ENCODE measurements at regions not wholly inside any gene's neighbourhood (a gene's known extent, or its start where the extent isn't known, plus 50 kb on each side); places are given as distances from the start of the nearest gene placed in this dataset.

GRCh38 chr2:167398873-167399272 is 510.6 kb downstream of the XIRP2 start:
- DNase-seq (ENCODE audit: insufficient read length, low spot score): no peak

GRCh38 chr2:167388901-167389300 is 500.6 kb downstream of the XIRP2 start:
- DNase-seq (ENCODE audit: insufficient read length, low spot score) (no peak), FAIRE-seq (no peak)

More at GRCh38 chr2:167398873-167399272, 510.6 kb downstream of the XIRP2 start:
- FAIRE-seq: no peak

- no peak for FAIRE-seq
- no peak for DNase-seq (ENCODE audit: insufficient read length, low spot score)
Measured at GRCh38 chr2:167388497-167388896, 500.2 kb downstream of the XIRP2 start.

GRCh38 chr2:167386694-167387093 is 498.4 kb downstream of the XIRP2 start:
- FAIRE-seq: no peak
- DNase-seq (ENCODE audit: insufficient read length, low spot score): no peak

- no peak for DNase-seq (ENCODE audit: insufficient read length, low spot score)
Measured at GRCh38 chr2:167383610-167384194, 495.4 kb downstream of the XIRP2 start.

GRCh38 chr2:167381349-167381748 is 493.1 kb downstream of the XIRP2 start:
- DNase-seq (ENCODE audit: insufficient read length, low spot score): no peak
- FAIRE-seq: no peak

More at GRCh38 chr2:167383610-167384194, 495.4 kb downstream of the XIRP2 start:
- no peak for FAIRE-seq

- FAIRE-seq (no peak), DNase-seq (ENCODE audit: insufficient read length, low spot score) (no peak)
Measured at GRCh38 chr2:167380555-167380954, 492.3 kb downstream of the XIRP2 start.

GRCh38 chr2:167380094-167380493 is 491.8 kb downstream of the XIRP2 start:
- FAIRE-seq: no peak
- DNase-seq (ENCODE audit: insufficient read length, low spot score): no peak

GRCh38 chr2:167369083-167369482 is 480.8 kb downstream of the XIRP2 start:
- DNase-seq (ENCODE audit: insufficient read length, low spot score): no peak
- no peak for FAIRE-seq

GRCh38 chr2:167368371-167368770 is 480.1 kb downstream of the XIRP2 start:
- FAIRE-seq (no peak), DNase-seq (ENCODE audit: insufficient read length, low spot score) (no peak)

GRCh38 chr2:167365216-167365615 is 476.9 kb downstream of the XIRP2 start:
- FAIRE-seq (no peak), DNase-seq (ENCODE audit: insufficient read length, low spot score) (no peak)

- DNase-seq (ENCODE audit: insufficient read length, low spot score) (no peak), FAIRE-seq (no peak)
Measured at GRCh38 chr2:167361426-167361825, 473.1 kb downstream of the XIRP2 start.

GRCh38 chr2:167355821-167356220 is 467.5 kb downstream of the XIRP2 start:
- DNase-seq (ENCODE audit: insufficient read length, low spot score) (no peak), FAIRE-seq (no peak)

GRCh38 chr2:167353605-167354280 is 465.5 kb downstream of the XIRP2 start:
- no peak for FAIRE-seq
- no peak for DNase-seq (ENCODE audit: insufficient read length, low spot score)

- FAIRE-seq: no peak
- DNase-seq (ENCODE audit: insufficient read length, low spot score): no peak
Measured at GRCh38 chr2:167345559-167345958, 457.3 kb downstream of the XIRP2 start.

GRCh38 chr2:167342769-167343168 is 454.5 kb downstream of the XIRP2 start:
- FAIRE-seq: no peak
- DNase-seq (ENCODE audit: insufficient read length, low spot score): no peak

GRCh38 chr2:167340322-167340721 is 452.0 kb downstream of the XIRP2 start:
- no peak for FAIRE-seq

GRCh38 chr2:167336213-167336612 is 447.9 kb downstream of the XIRP2 start:
- FAIRE-seq (no peak), DNase-seq (ENCODE audit: insufficient read length, low spot score) (no peak)

More at GRCh38 chr2:167340322-167340721, 452.0 kb downstream of the XIRP2 start:
- DNase-seq (ENCODE audit: insufficient read length, low spot score): no peak

- DNase-seq (ENCODE audit: insufficient read length, low spot score) (no peak), FAIRE-seq (no peak)
Measured at GRCh38 chr2:167335541-167335992, 447.3 kb downstream of the XIRP2 start.

GRCh38 chr2:167334146-167334742 is 446.0 kb downstream of the XIRP2 start:
- FAIRE-seq: no peak

GRCh38 chr2:167333245-167333644 is 445.0 kb downstream of the XIRP2 start:
- DNase-seq (ENCODE audit: insufficient read length, low spot score) (no peak), FAIRE-seq (no peak)

More at GRCh38 chr2:167334146-167334742, 446.0 kb downstream of the XIRP2 start:
- DNase-seq (ENCODE audit: insufficient read length, low spot score): no peak

GRCh38 chr2:167332358-167332757 is 444.1 kb downstream of the XIRP2 start:
- DNase-seq (ENCODE audit: insufficient read length, low spot score) (no peak), FAIRE-seq (no peak)

Measured in GM19239 (cell line).